ENCODE measurements at regions not wholly inside any gene's neighbourhood (a gene's known extent, or its start where the extent isn't known, plus 50 kb on each side); places are given as distances from the start of the nearest gene placed in this dataset.
A peak's percentile ranks its signal among the peaks of the same experiment; 100 is the strongest.

DNA sequence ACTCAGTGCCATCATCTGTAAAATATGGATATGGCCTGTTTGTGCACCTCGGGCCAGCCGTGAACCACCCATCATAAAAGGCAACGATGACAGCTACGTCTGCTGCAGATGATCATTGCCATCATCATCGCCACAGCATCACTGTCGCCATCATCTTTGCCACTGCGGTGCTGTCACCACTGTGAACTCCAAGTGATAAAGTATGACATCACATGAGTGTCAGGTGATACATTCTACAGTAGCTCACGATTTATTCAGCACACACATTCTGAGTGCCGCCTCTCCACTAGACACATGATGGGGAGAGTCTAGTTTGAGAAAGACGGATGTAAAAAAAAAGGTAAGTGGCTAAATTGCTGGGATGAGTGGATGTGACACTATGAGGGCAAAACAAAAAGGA, 755.4 kb upstream of the RAB6C start:
- no peak for TF ChIP-seq CTCF (conservative IDR thresholded peaks at IDR 0.05; ENCODE audit: low read depth, low read length)
- DNase-seq (ENCODE audit: low read depth) = no peak
- H3K4me3 ChIP-seq (ENCODE audit: low read depth, low read length) = no peak overlapping the region

- DNase-seq (ENCODE audit: low read depth) = no peak
- H3K4me3 ChIP-seq (ENCODE audit: low read depth, low read length) = no peak overlapping the region
- no peak for TF ChIP-seq CTCF (conservative IDR thresholded peaks at IDR 0.05; ENCODE audit: low read depth, low read length)
Observed at GRCh38 chr2:129224486-129224885, 755.0 kb upstream of the RAB6C start.

DNA sequence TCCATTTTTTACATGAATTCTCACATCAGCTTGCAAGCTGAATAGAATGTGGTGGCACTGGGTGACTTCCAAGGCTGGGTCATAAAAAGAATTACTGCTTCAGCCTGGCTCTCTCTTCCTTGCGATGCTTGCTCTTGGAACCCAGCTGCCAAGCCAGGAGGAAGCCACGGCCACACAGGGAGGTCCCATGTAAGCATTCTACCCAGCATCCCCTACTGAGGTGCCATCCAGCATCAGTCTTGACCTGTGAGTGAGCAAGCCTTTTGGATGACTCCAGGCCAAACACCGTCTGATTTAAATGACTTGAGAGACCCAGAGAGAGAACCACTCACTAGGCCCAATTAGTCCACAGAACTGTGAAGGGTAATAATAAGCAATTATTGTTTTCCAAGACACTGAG, 750.3 kb upstream of the RAB6C start:
- H3K4me3 ChIP-seq (ENCODE audit: low read depth, low read length) = no peak overlapping the region

GRCh38 chr2:129229830-129230441, 749.5 kb upstream of the RAB6C start:
- DNase-seq (ENCODE audit: low read depth) = no peak
- no peak overlapping the region for H3K4me3 ChIP-seq (ENCODE audit: low read depth, low read length)
- TF ChIP-seq CTCF (conservative IDR thresholded peaks at IDR 0.05; ENCODE audit: low read depth, low read length) = no peak

More for the DNA sequence above, 750.3 kb upstream of the RAB6C start:
- DNase-seq (ENCODE audit: low read depth) = no peak
- TF ChIP-seq CTCF (conservative IDR thresholded peaks at IDR 0.05; ENCODE audit: low read depth, low read length) = no peak

GRCh38 chr2:129231924-129232323, 747.5 kb upstream of the RAB6C start:
- no peak overlapping the region for H3K4me3 ChIP-seq (ENCODE audit: low read depth, low read length)
- TF ChIP-seq CTCF (conservative IDR thresholded peaks at IDR 0.05; ENCODE audit: low read depth, low read length) = no peak
- no peak for DNase-seq (ENCODE audit: low read depth)

GRCh38 chr2:129233166-129233565, 746.3 kb upstream of the RAB6C start:
- H3K4me3 ChIP-seq (ENCODE audit: low read depth, low read length) = no peak overlapping the region
- DNase-seq (ENCODE audit: low read depth) = no peak
- no peak for TF ChIP-seq CTCF (conservative IDR thresholded peaks at IDR 0.05; ENCODE audit: low read depth, low read length)

DNA sequence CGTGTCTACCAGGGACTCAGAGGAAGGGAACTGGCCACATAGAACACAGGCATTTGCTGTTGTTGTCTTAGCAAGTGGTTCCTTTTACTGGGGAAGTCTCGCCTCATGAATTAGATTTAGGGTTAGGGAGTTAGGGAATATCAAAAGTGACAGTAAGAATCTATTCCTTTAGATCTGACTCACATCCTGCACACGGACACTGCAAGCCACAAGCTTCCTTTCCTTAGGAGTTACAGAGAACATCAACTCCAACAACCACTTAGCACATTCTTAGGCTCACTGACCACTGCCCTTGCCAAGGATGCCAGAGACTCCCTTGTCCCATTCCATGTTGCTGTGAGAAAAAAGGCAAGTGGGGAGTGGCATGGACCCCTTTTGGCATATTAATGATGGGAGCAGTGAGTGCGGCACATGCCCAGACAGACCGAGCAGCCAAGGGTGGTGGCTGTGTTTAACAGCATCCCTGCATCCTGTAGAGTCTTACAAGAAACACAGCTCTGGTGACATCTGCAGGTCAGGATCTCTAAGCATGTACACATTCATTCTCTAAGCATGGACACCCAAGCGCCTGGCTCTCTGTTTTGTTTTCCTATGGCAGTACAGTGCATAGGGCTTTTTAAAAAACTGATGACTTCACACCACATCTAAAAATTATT, 745.6 kb upstream of the RAB6C start:
- peak; percentile 6 for DNase-seq (ENCODE audit: low read depth)
- no peak for TF ChIP-seq CTCF (conservative IDR thresholded peaks at IDR 0.05; ENCODE audit: low read depth, low read length)
- H3K4me3 ChIP-seq (ENCODE audit: low read depth, low read length) = no peak overlapping the region

Measured in choroid plexus epithelial cell (primary cell).